Fibroblast of the aortic adventitia (primary cell): ENCODE measurements at regions not wholly inside any gene's neighbourhood (a gene's known extent, or its start where the extent isn't known, plus 50 kb on each side); places are given as distances from the start of the nearest gene placed in this dataset.

Experiments used
- DNase-seq: peaks from one replicate; pipeline ENCODE4 v3.0.0-alpha.2; 2010; ENCODE audit warnings: low read depth
- H3K4me3 ChIP-seq: 2 replicates; pipeline ENCODE4 v1.5.1; 2011; ENCODE audit warnings: low read depth, mild to moderate bottlenecking, control low read depth, low read length, moderate library complexity
- TF ChIP-seq, protein P1 (sequence below): IDR thresholded peaks from 2 replicates; pipeline ENCODE4 v1.5.1; 2011; ENCODE audit warnings: mild to moderate bottlenecking, low read length, control low read depth, inconsistent platforms; ENCODE audit not compliant: insufficient read depth

DNA sequence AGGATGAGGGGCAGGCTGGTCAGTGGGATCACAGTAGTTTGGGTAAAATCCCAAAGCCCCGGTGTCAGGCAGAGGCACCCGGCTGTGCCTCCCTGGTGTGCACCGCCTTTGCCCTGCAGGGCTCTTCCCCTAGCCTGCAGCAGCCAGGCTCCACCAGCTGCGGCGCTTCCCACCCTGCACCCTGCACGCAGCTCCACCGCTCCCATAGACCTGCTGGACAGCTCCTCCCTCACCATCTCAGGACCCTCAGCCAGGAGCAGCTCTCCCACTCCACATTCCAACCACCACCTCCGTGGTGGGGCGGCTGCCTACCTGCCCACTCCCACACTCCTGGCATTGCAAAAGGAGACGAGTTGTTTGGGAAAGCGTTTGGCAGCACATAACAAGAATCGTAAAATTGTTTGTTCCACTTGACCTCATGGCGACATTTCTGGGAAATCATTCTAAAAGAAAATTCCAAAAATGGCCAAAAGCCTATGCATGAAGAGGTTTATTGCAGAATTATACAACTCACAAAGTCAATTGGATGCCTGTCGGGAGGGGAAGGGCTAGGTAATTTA, 287.4 kb upstream of the HDAC4 start:
- DNase-seq: no peak
- H3K4me3 ChIP-seq: no peak overlapping the region
- TF ChIP-seq, protein P1, sequence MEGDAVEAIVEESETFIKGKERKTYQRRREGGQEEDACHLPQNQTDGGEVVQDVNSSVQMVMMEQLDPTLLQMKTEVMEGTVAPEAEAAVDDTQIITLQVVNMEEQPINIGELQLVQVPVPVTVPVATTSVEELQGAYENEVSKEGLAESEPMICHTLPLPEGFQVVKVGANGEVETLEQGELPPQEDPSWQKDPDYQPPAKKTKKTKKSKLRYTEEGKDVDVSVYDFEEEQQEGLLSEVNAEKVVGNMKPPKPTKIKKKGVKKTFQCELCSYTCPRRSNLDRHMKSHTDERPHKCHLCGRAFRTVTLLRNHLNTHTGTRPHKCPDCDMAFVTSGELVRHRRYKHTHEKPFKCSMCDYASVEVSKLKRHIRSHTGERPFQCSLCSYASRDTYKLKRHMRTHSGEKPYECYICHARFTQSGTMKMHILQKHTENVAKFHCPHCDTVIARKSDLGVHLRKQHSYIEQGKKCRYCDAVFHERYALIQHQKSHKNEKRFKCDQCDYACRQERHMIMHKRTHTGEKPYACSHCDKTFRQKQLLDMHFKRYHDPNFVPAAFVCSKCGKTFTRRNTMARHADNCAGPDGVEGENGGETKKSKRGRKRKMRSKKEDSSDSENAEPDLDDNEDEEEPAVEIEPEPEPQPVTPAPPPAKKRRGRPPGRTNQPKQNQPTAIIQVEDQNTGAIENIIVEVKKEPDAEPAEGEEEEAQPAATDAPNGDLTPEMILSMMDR: no peak

DNA sequence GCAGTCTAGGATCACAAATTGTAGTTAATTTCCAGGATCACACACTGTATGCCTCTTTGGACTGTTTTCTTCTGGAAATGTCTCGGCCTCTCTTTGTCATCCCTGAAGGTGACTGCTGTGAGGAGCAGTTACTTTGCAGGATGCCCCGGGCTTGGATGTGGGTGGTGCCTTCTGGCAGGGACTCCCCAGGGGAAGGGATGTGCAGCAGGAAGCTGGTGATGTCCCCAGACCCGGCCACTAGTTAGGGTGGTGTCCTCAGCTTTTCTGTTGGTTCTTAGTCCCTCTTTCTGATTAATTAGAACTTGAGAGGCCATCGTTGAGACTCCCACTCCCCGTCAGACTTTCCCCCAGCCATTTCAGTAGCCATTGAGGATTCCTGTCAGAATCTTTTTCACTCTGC, 286.6 kb upstream of the HDAC4 start:
- DNase-seq: no peak
- H3K4me3 ChIP-seq: no peak overlapping the region
- TF ChIP-seq, protein P1: no peak

DNA sequence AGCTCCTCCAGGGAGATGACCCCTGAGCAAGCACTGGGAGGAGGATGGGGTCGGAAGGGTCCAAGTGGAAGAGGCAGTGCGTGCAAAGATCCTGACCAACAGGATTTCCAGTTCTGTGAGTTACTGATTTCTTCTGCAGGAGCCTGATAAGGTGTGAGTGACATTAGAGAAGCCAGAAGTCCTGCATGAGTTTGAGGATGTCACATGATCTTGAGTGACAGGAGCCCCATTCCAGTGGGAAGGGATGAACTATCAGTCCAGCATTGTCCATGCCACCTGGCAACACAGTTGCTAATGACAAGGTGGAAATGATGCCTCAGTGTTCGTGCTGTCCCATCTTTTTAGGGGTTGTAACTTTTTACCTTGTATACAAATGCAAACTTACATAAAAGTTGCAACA, 285.1 kb upstream of the HDAC4 start:
- DNase-seq: no peak
- TF ChIP-seq, protein P1: no peak

DNA sequence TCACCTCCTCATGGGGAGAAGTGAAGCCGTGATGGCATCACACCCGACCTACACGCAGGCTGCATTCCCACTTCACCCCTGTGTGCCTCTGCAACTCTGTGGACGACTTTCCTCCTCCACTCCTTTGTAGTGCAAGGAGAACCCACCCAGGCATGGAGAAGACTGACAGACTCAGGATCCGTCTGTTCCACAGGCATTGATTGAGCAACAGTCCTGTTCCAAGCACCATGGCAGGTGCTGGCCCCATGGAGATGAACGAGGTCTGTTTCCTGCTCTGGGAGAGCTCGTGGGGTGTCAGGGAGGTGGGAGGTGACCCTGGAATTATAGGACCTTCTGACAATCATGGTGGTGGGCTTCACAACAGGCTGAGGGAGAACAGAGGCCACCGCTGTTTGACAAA, 284.7 kb upstream of the HDAC4 start:
- TF ChIP-seq, protein P1: no peak
- H3K4me3 ChIP-seq: no peak overlapping the region
- no peak for DNase-seq

More for the DNA sequence above, 285.1 kb upstream of the HDAC4 start:
- no peak overlapping the region for H3K4me3 ChIP-seq

DNA sequence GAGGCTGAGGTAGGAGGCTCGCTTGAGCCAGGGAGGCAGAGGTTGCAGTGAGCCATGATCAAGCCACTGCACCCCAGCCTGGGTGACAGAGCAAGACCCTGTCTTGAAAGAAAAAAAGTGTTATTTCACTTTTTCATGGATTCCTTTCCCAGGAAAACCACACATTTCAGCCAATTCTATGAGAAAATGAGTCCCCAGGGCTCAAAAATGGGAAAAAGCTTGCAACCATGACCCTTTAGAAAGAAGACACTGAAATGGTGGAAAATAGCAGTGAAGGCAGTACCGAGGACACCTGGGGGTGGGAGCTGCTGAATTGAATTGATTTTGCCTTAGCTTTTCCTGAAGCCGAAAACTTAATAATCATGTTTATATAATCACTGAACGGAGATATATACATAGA, 284.2 kb upstream of the HDAC4 start:
- DNase-seq: no peak
- TF ChIP-seq, protein P1: no peak
- H3K4me3 ChIP-seq: no peak overlapping the region

DNA sequence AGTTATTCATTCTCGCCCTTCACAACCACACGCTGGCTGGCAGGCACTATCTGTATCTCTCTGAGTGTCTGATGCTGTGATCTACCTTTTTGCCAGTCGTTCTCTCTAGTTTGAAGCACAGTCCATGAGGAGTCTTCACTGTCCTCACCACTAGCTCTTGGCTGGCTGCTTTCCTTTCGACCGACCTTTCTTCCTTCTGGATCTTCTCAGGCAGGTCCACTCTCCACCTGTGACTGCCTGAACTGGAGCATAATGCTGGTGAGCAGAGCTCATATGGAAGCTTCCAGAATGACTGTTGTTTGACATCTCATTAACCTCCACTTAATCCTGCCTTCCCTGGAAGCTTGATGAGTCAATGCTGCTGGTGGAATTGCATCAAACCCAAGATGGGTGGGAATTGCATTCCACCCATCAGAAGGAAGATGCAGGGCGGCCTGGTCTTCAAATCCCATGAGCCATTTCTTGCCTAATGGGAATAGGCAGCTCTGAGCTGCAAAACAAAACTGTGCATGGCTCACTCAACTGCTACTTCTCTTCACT, 283.5 kb upstream of the HDAC4 start:
- H3K4me3 ChIP-seq: no peak overlapping the region
- TF ChIP-seq, protein P1: no peak
- no peak for DNase-seq

DNA sequence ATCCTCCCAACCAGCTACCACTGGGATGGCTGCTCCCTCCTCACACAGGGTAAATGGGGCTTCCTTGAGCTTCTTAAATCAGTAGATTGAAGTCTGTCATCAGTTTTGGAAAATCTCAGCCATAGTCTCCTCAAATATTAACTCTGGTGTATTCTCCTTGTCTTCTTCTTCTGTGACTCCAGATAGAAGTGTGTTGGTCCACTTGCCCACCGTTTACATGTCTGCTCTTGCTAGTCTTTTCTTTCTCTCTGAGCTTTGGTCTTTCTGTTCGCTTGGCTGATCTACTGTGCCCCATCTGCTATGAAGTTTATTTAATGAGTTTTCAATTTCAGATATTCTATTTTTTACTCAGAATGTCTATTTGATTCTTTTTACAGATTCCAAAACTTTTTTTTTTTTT, 281.7 kb upstream of the HDAC4 start:
- TF ChIP-seq, protein P1: no peak
- no peak overlapping the region for H3K4me3 ChIP-seq
- no peak for DNase-seq
